WTC11 (cell line): ENCODE measurements at regions not wholly inside any gene's neighbourhood (a gene's known extent, or its start where the extent isn't known, plus 50 kb on each side); places are given as distances from the start of the nearest gene placed in this dataset.

Experiments used
- ATAC-seq: fragments of 200-7000 bp; cut with Tn5 transposase; 2 replicates; pipeline ENCODE4 v1.10.0; 2021; ENCODE audit warnings: mild to moderate bottlenecking, moderate library complexity
- CTCF ChIA-PET: fragments of 300-600 bp; sonication (Branson Sonifier 250); formaldehyde crosslinking; loops from one replicate; lab custom pipeline; 2021; ENCODE audit warnings: antibody characterized with exemption; lab: Charles Lee
- POLR2A ChIA-PET: fragments of 350-600 bp; sonication (Branson Sonifier 250); formaldehyde crosslinking; loops from one replicate; lab custom pipeline; 2021; ENCODE audit warnings: antibody characterized with exemption; lab: Charles Lee
- DNase-seq: peaks from one replicate; pipeline ENCODE4 v3.0.0; 2021; ENCODE audit warnings: low spot score
- H3K27ac Mint-ChIP-seq: 2 replicates; pipeline ENCODE4 v1.8.0; 2021; ENCODE audit warnings: mixed read lengths
- H3K27me3 Mint-ChIP-seq: 2 replicates; pipeline ENCODE4 v1.8.0; 2021; ENCODE audit warnings: low read depth, mild to moderate bottlenecking, moderate library complexity, mixed read lengths
- H3K36me3 Mint-ChIP-seq: 2 replicates; pipeline ENCODE4 v1.8.0; 2021; ENCODE audit warnings: mixed read lengths
- H3K4me1 Mint-ChIP-seq: 2 replicates; pipeline ENCODE4 v1.8.0; 2022; ENCODE audit warnings: mixed read lengths
- H3K4me3 Mint-ChIP-seq: 2 replicates; pipeline ENCODE4 v1.8.0; 2021; ENCODE audit warnings: mild to moderate bottlenecking, moderate library complexity, mixed read lengths
- H3K9me3 Mint-ChIP-seq: 2 replicates; pipeline ENCODE4 v1.8.0; 2021; ENCODE audit warnings: mixed read lengths
- ATF1 ChIP-seq: sonication (generic); formaldehyde crosslinking; IDR thresholded peaks from 2 replicates; pipeline ENCODE4 v1.8.1; 2023; ENCODE audit warnings: mild to moderate bottlenecking, moderate library complexity, missing genetic modification reagents
- ETV6 ChIP-seq: sonication (generic); formaldehyde crosslinking; IDR thresholded peaks from 2 replicates; pipeline ENCODE4 v1.8.1; 2022; ENCODE audit warnings: mild to moderate bottlenecking, missing genetic modification reagents
- GTF2I ChIP-seq: fragments of 250-450 bp; sonication (Bioruptor Pico); conservative IDR thresholded peaks from 2 replicates; pipeline ENCODE4 v1.4.0; 2021; ENCODE audit warnings: mild to moderate bottlenecking
- IRF2 ChIP-seq: sonication (generic); formaldehyde crosslinking; IDR thresholded peaks from 2 replicates; pipeline ENCODE4 v1.8.0; 2022; ENCODE audit warnings: low read depth, missing genetic modification reagents, borderline replicate concordance
- JAZF1 ChIP-seq: fragments of 250-450 bp; sonication (Bioruptor Pico); IDR thresholded peaks from 2 replicates; pipeline ENCODE4 v1.9.0; 2021; ENCODE audit warnings: moderate library complexity, mild to moderate bottlenecking, inconsistent platforms
- KAT7 ChIP-seq: sonication (generic); formaldehyde crosslinking; IDR thresholded peaks from 2 replicates; pipeline ENCODE4 v1.8.1; 2023; ENCODE audit warnings: missing genetic modification reagents, mild to moderate bottlenecking, borderline replicate concordance
- NFE2L1 ChIP-seq: sonication (generic); formaldehyde crosslinking; IDR thresholded peaks from 2 replicates; pipeline ENCODE4 v1.8.1; 2023; ENCODE audit warnings: missing genetic modification reagents
- TEAD4 ChIP-seq: sonication (generic); formaldehyde crosslinking; IDR thresholded peaks from 2 replicates; pipeline ENCODE4 v1.8.0; 2022; ENCODE audit warnings: mild to moderate bottlenecking, missing genetic modification reagents
- ZBTB21 ChIP-seq: sonication (generic); formaldehyde crosslinking; IDR thresholded peaks from 2 replicates; pipeline ENCODE4 v1.8.1; 2023; ENCODE audit warnings: mild to moderate bottlenecking, missing genetic modification reagents, borderline replicate concordance
- ZNF416 ChIP-seq: fragments of 250-450 bp; sonication (Bioruptor Pico); IDR thresholded peaks from 2 replicates; pipeline ENCODE4 v1.9.0; 2021; ENCODE audit warnings: mild to moderate bottlenecking, inconsistent platforms
- TF ChIP-seq, protein P1 (sequence below): sonication (generic); formaldehyde crosslinking; IDR thresholded peaks from 2 replicates; pipeline ENCODE4 v1.8.1; 2023; ENCODE audit warnings: mild to moderate bottlenecking, missing genetic modification reagents
- TF ChIP-seq, protein P2 (sequence below): sonication (generic); formaldehyde crosslinking; IDR thresholded peaks from 2 replicates; pipeline ENCODE4 v1.8.1; 2022; ENCODE audit warnings: mild to moderate bottlenecking, moderate library complexity, missing genetic modification reagents
- TF ChIP-seq, protein P3 (sequence below): fragments of 250-450 bp; sonication (Bioruptor Pico); IDR thresholded peaks from 2 replicates; pipeline ENCODE4 v2.1.2; 2022; ENCODE audit warnings: mild to moderate bottlenecking, moderate library complexity
- TF ChIP-seq, protein P4 (sequence below): fragments of 250-450 bp; sonication (Bioruptor Pico); IDR thresholded peaks from 2 replicates; pipeline ENCODE4 v1.9.0; 2021; ENCODE audit warnings: mild to moderate bottlenecking
- TF ChIP-seq, protein P5 (sequence below): sonication (generic); formaldehyde crosslinking; IDR thresholded peaks from 2 replicates; pipeline ENCODE4 v1.8.1; 2023; ENCODE audit warnings: mild to moderate bottlenecking, missing genetic modification reagents, borderline replicate concordance

DNA sequence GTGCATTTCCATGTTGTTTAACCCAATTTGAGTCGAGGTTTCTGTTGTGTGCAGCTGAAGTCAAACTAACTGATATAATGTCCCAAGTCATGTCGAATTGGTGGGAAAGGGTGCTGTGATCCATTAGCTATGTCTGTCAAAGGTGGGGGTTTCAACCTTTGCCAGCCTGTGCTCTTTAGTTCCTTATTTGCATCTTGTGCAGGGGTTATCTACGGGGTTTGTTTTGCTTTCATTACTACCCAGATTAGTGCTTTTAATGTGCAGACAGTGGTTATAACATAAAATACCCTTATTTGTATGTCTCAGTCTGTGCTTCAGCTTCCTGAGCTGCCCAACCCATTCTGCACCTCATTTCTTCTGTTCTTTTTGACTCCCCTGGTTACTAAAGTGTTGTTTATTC, 271.9 kb upstream of the CXCR4 start (continued):
- TF ChIP-seq ZBTB21 (CRISPR knock-in tag) (no peak), NFE2L1 (CRISPR knock-in tag) (no peak)
- TF ChIP-seq, protein P1, sequence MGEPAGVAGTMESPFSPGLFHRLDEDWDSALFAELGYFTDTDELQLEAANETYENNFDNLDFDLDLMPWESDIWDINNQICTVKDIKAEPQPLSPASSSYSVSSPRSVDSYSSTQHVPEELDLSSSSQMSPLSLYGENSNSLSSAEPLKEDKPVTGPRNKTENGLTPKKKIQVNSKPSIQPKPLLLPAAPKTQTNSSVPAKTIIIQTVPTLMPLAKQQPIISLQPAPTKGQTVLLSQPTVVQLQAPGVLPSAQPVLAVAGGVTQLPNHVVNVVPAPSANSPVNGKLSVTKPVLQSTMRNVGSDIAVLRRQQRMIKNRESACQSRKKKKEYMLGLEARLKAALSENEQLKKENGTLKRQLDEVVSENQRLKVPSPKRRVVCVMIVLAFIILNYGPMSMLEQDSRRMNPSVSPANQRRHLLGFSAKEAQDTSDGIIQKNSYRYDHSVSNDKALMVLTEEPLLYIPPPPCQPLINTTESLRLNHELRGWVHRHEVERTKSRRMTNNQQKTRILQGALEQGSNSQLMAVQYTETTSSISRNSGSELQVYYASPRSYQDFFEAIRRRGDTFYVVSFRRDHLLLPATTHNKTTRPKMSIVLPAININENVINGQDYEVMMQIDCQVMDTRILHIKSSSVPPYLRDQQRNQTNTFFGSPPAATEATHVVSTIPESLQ (CRISPR knock-in tag) = no peak
- TF ChIP-seq, protein P2, sequence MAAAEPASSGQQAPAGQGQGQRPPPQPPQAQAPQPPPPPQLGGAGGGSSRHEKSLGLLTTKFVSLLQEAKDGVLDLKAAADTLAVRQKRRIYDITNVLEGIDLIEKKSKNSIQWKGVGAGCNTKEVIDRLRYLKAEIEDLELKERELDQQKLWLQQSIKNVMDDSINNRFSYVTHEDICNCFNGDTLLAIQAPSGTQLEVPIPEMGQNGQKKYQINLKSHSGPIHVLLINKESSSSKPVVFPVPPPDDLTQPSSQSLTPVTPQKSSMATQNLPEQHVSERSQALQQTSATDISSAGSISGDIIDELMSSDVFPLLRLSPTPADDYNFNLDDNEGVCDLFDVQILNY = no peak

DNA sequence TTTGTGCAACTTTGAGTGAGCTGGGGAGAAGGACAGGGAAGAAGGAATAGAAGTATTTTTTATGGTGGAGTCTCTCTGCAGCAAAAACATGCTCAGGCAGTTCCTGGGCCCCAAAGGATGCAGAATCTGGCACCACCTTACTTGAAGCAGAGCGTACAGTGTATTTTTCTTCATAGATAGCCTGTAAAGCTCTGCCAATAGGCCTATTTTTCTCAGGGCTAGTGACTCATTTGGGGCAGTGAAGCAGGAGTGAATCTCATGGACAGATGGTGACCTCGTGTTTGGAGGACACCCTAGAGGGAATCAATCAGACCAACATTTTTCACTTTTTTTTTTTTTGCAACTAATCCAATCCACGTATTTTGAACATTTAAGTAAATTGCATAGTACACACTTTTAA, 268.1 kb upstream of the CXCR4 start:
- TF ChIP-seq IRF2 (CRISPR knock-in tag) (no peak), GTF2I (no peak), ATF1 (CRISPR knock-in tag) (no peak), ETV6 (CRISPR knock-in tag) (no peak), KAT7 (CRISPR knock-in tag) (no peak), JAZF1 (CRISPR knock-in tag) (no peak), ZNF416 (CRISPR knock-in tag) (no peak), TEAD4 (CRISPR knock-in tag) (no peak)
- TF ChIP-seq, protein P3, sequence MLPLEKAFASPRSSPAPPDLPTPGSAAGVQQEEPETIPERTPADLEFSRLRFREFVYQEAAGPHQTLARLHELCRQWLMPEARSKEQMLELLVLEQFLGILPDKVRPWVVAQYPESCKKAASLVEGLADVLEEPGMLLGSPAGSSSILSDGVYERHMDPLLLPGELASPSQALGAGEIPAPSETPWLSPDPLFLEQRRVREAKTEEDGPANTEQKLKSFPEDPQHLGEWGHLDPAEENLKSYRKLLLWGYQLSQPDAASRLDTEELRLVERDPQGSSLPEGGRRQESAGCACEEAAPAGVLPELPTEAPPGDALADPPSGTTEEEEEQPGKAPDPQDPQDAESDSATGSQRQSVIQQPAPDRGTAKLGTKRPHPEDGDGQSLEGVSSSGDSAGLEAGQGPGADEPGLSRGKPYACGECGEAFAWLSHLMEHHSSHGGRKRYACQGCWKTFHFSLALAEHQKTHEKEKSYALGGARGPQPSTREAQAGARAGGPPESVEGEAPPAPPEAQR (CRISPR knock-in tag) = no peak
- TF ChIP-seq, protein P4, sequence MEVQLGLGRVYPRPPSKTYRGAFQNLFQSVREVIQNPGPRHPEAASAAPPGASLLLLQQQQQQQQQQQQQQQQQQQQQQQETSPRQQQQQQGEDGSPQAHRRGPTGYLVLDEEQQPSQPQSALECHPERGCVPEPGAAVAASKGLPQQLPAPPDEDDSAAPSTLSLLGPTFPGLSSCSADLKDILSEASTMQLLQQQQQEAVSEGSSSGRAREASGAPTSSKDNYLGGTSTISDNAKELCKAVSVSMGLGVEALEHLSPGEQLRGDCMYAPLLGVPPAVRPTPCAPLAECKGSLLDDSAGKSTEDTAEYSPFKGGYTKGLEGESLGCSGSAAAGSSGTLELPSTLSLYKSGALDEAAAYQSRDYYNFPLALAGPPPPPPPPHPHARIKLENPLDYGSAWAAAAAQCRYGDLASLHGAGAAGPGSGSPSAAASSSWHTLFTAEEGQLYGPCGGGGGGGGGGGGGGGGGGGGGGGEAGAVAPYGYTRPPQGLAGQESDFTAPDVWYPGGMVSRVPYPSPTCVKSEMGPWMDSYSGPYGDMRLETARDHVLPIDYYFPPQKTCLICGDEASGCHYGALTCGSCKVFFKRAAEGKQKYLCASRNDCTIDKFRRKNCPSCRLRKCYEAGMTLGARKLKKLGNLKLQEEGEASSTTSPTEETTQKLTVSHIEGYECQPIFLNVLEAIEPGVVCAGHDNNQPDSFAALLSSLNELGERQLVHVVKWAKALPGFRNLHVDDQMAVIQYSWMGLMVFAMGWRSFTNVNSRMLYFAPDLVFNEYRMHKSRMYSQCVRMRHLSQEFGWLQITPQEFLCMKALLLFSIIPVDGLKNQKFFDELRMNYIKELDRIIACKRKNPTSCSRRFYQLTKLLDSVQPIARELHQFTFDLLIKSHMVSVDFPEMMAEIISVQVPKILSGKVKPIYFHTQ = no peak
- TF ChIP-seq, protein P5, sequence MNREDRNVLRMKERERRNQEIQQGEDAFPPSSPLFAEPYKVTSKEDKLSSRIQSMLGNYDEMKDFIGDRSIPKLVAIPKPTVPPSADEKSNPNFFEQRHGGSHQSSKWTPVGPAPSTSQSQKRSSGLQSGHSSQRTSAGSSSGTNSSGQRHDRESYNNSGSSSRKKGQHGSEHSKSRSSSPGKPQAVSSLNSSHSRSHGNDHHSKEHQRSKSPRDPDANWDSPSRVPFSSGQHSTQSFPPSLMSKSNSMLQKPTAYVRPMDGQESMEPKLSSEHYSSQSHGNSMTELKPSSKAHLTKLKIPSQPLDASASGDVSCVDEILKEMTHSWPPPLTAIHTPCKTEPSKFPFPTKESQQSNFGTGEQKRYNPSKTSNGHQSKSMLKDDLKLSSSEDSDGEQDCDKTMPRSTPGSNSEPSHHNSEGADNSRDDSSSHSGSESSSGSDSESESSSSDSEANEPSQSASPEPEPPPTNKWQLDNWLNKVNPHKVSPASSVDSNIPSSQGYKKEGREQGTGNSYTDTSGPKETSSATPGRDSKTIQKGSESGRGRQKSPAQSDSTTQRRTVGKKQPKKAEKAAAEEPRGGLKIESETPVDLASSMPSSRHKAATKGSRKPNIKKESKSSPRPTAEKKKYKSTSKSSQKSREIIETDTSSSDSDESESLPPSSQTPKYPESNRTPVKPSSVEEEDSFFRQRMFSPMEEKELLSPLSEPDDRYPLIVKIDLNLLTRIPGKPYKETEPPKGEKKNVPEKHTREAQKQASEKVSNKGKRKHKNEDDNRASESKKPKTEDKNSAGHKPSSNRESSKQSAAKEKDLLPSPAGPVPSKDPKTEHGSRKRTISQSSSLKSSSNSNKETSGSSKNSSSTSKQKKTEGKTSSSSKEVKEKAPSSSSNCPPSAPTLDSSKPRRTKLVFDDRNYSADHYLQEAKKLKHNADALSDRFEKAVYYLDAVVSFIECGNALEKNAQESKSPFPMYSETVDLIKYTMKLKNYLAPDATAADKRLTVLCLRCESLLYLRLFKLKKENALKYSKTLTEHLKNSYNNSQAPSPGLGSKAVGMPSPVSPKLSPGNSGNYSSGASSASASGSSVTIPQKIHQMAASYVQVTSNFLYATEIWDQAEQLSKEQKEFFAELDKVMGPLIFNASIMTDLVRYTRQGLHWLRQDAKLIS (CRISPR knock-in tag) = no peak
- TF ChIP-seq, all 79 proteins: peak for 0
- H3K27ac Mint-ChIP-seq = no peak overlapping the region
- POLR2A ChIA-PET = interaction anchor here (0.7 kb wide), 1 partner anchor 553 kb away, joined by 3 read pairs; no protein-coding TSS in a partner anchor

More for the DNA sequence above, 268.1 kb upstream of the CXCR4 start:
- DNase-seq (no peak), ATAC-seq (no peak)
- H3K27me3 Mint-ChIP-seq = no peaks in the 10 kb centered on the region
- no peaks in the 10 kb centered on the region for H3K9me3 Mint-ChIP-seq
- no peak overlapping the region for H3K4me3 Mint-ChIP-seq
- peaks cover 15% of the 10 kb centered on the region; the same call in 1 of the 2 replicates for H3K4me1 Mint-ChIP-seq
- CTCF ChIA-PET = interaction anchor here (2.6 kb wide), 1 partner anchor 472 kb away, joined by 31 read pairs; no protein-coding TSS in a partner anchor
- H3K36me3 Mint-ChIP-seq = no peaks in the 10 kb centered on the region
